Eye (tissue), 1 donor: ENCODE measurements at regions not wholly inside any gene's neighbourhood (a gene's known extent, or its start where the extent isn't known, plus 50 kb on each side); places are given as distances from the start of the nearest gene placed in this dataset.

ENCODE experiments used
- DNase-seq: peaks from one replicate; pipeline ENCODE4 v3.0.0-alpha.2; 2015

DNA sequence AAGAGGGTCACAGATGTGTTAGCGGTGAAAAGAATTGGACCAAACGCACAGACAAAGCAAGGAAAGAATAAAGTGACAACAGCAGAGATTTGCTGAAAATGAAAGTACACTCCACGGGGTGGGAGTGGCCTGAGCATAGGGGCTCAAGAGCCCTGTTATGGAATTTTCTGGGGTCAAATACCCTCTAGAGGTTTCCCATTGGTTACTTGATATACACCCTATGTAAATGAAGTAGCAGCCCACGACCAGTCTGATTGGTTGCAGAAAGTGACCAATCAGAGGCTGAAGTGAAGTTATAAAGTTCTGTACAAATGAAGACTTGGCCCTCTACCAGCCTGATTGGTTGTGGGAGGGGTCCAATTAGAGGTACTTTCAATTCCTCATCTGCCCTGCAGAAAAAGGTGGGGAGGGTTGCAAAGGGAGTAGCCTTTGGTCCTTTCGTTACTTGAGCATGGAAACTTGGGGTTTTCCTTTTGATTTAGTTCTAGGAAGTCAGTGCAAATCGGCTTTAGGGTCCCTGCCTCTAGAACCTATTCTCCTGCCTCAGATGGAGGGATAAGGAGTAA is 125.6 kb upstream of the PRPS1L1 start:
- no peak for DNase-seq

DNA sequence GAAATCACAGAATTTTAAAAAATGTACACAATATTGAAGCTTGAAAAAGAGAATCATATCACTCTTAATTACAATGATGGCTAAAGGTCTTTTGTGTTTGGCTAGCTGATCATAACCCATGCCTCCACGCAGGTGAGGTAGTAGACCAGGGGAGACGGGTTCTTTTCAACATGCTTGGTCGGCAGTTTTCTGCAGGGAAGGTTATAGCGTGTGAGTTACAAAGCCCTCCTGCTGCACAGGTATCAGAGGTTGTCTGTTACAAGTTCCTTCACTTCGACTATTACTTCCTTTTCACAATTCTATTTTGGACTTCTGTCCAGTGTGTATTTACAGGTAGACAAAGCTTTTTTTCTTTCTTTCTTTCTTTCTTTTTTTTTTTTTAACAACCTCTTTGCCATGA is 127.1 kb upstream of the PRPS1L1 start:
- DNase-seq = no peak

DNA sequence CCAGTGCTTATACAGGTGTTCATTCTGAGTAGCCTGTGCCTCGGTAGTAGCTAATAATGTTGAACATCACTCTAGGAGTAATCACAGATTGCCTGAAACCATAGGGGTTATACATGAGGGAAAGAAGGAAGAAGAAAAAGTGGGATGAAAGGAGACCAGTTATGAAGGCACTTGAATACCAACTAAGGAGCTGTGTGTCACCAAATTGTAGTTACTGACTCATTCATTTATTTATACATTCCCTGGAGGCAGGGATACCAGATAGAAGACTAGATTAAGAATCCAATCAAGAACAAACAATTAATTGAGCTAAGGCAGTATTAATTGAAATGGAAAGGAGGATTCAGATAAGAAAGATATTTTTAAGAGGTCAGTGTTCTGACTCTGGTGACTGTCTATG is 129.6 kb upstream of the PRPS1L1 start:
- DNase-seq = no peak

DNA sequence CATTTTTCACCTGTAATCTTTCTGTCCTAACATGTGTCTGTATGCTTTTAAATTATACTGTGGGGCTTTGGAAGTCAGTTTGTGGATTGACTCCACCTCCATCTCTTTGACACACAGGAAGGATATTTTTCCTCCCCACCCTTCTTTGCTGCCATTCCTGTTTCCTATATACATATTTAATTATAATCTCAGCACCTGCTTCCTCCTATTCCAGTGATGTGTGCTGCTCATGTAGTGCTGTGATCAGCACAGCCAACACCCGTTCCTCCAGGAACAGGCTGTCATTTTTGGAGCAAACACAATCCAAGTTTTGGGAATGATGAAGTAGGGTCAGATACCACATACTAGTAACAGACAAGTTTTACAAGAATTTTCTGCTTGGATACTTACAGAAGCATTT is 135.0 kb upstream of the PRPS1L1 start:
- DNase-seq = no peak

DNA sequence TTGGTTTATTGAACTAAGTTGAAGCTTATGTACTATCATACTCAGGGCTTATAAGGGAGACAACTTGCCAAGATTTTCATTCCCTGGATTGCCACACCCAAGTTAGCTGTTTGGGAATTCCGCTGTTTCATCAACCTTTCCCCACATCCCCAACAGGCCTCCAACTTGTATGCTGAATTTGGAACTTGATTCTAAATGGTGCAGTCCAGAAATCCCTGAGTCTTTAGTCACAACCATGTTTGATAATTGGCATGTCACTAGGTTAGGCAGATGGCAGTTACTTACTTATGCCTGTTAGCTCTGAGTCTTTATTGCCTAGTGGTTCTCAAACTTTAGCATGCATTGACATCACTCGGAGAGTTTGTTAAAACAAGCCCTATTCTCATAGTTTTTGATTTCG is 135.4 kb upstream of the PRPS1L1 start:
- DNase-seq = no peak

DNA sequence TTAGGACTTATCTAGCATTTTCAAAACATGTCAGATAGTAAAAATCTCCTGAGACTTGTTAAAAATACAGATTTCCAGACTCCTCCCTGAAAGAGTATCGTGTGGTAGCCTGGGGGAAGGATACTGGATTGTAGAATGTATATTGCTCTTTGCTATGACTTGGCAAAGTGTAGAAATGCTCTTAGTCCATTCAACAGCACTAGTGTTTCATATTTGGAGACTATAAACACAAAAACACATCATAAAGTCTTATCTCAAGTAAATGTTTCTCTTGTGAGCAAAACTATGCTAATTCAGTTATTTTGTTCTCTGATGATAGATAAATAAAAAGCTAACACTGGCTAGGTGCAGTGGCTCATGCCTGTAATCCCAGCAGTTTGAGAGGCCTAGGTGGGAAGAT is 137.5 kb upstream of the PRPS1L1 start:
- DNase-seq = no peak

DNA sequence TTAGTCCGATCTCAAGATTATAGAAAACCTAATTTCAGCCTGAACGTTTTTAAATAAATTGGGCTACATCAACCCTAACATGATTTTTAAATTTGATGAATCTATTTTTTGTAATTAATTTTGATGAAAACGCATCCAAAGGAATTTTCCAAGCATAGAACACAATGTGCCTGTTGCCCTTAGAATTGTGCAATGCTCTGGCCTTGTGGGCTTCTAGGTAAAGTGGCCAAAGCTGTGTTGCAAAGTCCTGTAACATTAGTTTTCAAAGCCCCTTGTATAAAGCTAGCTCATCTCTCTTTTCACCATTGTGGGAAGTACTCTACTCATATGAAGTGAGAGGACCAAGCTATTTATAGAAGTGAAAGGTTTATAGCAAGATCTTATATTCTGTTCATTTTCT is 138.4 kb upstream of the PRPS1L1 start:
- no peak for DNase-seq

DNA sequence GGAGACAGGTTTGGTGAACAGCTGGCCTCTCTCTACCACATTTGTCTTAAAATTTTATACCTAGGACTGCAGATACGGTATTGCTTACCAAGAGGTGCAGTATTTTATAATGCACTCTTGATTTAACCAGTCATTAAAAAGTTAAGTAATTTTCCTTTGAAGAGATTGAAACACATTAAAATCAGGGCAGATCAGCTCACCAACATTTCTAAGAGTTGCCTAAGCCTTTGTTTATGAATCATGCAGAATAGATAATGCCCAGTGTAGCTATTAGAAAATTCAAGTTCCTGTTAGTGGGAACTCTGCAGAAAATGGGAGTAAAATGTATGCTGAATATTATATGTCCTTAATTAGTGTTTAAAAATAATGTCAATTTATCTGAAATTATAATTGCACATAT is 140.2 kb upstream of the PRPS1L1 start:
- no peak for DNase-seq

DNA sequence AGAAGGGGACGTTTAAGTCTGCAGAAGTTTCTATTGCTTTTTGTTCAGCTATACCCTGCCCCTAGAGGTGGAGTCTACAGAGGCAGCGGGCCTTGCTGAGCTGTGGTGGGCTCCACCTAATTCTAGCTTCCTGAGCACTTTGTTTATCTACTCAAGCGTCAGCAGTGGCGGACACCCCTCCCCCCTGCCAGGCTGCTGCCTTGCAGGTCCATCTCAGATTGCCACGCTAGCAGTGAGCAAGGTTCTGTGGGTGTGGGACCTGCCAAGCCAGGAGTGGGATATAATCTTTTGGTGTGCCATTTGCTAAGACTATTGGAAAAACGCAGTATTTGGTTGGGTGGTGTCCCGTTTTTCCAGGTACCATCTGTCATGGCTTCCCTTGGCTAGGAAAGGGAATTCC is 147.3 kb upstream of the PRPS1L1 start:
- no peak for DNase-seq

DNA sequence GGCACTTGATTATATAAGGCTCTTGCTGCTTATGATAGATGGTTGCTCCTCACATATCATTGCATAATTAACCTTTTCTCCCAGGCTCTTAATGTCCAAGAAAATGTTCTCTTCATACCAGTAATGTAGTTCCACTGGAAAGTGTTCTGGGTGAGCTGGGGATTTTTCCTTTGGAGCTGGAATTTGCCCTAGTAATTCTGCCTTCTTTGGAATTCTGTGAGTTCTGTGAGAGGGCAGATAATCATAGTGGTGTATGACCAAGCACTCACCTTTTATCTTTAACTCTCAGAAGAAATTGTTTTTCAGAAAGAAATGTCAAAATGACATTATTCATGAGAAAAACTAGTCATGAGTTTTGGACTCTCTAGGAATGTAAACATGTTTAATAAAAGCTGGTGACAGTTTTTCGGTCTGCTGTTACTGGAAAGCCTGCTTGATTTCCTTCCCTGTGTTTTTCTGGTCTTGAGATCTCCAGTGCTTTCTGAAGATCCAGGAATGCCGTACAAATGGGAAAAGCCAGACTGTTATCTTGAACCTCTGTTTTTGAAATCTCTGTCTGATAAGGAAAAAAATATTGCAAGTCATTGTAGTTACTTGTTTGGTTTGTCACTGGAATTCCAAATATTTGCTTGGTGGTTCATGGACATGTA is 148.3 kb upstream of the PRPS1L1 start:
- no peak for DNase-seq

DNA sequence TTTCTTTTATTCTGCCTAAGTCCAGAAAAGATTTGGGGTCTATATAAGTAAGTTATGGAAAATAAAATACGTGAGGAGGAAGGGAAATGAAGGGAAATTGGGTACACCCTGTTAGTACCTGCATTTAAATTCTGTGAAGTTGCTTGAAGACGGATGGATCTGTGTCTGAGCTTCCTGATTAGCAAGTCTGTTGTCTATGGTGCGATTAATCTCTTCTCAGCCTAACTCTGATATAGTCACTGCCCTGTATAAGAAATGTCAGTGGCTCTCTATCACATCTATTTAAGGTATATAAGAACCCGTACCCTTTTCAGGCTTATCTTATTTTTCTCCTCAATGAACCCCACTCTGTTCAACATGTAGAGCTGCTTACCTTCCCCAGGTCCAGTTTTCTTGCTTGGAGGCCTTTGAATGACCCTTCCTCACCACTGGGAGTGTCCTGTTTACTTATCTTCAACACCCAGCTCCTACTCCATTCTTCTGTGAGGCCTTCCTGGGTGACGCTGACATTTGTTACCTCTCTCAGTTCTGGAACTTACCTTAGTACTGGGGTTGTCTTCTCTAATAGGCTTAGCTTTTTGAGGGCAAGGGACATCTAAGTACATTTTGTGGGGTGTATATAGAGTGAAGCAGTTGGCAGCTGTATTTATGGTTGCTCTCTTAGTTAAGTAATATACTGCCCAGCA is 149.6 kb upstream of the PRPS1L1 start:
- DNase-seq = no peak

DNA sequence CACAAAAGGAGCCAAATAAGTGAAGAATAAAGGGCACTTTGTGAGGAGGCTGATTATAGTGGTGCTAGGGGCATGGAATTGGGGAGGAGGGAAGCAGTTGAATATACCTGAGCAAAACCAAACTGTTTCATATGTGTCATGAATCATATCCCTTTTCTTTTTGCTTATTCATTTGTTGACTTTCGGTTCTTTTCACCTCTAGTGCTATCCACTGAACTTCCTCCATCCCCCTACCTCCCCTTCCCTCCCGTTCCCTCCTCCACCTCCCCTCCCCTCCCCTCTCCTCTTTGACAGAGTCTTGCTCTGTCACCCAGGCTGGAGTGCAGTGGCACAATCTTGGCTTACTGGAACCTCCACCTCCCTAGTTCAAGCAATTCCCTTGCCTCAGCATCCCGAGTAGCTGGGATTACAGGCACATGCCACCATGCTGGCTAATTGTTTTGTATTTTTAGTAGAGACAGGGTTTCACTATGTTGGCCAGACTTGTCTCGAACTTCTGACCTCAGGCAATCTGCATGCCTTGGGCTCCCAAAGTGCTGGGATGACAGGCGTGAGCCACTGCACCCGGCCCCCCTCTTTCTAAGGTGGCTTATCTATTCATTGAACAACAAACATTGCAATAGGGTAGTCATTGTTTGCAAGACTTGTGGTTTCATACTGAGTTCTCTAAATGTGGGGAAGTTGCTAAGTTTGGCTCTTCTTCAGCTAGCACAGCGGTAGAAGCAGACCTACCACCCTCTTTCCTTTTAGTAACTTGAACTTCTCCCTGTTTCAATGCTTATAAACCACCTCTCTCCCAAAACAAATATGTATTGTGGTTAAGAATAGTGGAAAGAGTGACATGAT is 150.4 kb upstream of the PRPS1L1 start:
- no peak for DNase-seq

DNA sequence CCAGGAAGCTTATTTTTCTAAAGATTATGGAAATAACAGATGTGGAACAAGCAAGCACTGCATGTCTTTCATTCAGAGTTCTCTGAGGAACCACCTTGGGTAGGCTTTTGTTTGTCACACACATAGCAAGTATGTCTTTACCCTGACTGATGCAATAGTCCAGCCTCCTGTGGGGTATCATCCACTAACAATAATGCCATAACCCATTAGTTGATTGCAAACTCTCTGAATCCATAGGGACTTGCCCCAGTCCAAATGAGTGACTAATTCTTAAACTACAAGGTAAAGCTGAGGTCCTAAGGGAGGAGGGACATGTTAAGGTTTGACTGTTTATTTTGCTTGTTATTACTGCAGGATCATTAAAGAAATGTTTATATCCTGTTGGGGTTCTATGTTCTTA is 151.4 kb upstream of the PRPS1L1 start:
- peak; percentile 53 for DNase-seq

DNA sequence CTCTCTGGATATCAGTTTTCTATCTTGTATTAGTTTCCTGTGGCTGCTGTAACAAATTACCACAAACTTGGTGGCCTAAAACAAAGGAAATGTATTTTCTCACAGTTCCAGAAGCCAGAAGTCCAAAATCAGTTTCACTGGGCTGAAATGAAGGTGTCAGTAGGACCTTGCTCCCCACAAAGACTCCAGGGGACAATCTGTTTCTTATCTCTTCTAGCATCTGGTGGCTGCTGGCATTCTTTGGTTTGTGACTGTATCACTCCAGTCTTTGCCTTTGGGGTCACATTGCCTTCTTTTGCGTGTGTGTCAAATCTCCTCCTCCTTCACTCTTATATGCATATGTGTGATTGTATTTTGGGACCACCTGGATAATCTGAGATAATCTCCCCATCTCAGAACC is 153.0 kb upstream of the PRPS1L1 start:
- no peak for DNase-seq

DNA sequence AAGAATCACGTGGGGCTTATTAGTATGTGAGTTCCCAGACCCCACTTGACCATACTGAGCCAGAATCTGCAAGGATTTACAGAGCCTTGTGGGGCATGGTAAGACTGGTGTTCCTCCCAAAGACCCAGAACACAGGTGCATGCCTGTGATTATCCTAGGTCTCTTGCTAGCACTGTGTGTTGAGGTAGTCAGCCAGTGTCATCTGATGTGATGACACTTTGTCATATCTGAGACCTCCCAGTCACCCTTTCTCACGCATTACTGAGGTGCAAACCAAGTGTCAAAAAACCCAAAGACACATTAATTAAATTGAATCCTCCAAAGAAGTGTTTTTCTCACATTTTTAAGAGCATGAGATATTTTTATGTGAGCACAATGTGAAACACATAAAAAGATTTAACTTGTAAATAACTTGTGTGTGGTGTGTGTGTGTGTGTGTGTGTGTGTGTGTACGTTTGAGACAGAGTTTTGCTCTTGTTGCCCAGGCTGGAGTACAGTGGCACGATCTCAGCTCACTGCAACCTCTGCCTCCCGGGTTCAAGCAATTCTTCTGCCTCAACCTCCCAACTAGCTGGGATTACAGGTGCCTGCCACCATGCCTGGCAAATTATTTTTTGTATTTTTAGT is 162.0 kb upstream of the PRPS1L1 start:
- DNase-seq = no peak

DNA sequence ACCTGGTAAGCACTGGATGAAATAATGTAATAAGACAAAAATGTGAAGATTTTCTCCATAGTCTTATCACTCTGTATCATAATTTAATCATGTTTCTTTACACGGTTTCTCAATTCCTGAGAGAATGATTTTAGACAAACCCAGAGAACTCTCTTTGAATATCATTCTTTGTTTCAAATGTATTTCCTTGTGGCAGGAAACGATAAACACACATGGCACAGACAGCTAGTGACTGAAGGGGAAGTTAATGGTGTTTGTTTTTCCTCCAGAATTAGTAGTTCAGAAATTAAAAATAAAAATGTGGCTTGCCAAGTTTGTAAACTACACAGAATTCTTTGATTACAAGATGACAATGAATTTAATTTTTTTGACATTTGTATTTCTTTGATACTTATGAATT is 163.7 kb upstream of the PRPS1L1 start:
- no peak for DNase-seq

DNA sequence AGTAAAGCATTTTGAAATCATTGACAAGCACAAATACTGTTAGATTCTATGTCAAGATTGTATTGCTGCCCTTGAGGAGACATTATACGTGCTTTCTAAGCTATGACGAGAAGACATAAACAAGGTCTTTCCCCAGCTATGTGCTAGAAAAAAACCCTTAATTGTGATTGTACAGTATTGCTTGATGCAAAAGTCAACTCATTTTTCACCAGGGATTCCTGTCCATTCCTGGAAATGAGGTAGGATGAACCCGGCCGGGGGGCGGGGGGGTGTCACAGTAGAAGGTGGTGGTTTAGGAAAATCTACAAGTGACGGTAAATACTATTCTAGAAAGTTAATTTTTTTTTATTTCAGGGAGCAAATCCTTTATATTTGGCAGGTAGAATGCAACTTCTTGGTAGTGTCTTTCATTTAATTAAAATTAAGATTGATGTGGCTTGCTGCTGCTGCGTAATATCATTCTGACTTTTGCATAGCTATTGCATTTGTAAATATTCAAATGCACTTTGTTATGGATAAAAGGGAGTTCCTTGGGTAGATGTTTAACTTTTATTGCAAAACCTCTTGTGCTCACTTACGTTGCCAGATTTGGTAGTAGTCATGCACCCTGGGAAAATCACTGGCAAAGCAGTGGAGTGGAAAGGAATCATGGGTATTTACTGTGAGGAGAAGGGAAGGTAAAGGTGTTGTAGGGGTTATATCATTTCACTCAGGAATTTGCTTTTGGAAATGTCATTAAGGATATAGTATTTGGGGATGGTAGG is 164.4 kb upstream of the PRPS1L1 start:
- DNase-seq = no peak

DNA sequence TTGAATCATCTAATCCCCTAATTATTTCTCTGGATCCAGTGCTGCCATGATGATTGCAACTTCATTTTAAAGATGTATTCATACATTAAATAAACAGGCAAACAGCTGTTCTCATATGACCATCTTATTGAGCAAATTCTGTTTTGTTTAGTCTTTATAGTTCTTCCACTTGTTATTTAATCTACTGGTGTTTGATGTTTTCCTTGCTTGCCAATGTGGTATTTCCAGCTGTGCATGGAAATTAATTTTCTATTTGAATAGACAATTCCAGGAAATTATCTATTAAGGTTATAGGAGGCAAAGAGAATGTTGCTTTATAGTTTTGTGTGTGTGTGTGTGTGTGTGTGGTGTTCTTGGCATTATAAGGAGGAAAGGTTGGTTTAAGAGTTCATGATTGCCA is 167.0 kb upstream of the PRPS1L1 start:
- DNase-seq = no peak

DNA sequence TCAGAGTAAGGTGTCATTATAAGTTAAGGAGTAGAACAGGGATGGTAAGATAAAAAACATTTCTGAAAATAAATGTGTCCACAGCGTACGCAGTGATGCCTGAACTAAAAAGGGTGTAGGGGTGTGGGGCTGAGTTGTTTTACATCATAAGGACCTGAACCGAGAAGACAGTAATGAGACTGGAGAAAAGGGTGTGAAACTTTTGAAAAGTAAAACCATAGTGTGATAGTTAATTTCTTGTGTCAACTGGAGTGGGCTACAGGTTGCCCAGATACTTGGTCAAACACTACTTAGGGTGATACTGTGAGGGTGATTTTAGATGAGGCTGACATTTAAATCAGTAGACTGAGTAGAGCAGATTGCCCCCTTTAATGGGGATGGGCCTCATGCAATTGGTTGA is 169.0 kb upstream of the PRPS1L1 start:
- no peak for DNase-seq

DNA sequence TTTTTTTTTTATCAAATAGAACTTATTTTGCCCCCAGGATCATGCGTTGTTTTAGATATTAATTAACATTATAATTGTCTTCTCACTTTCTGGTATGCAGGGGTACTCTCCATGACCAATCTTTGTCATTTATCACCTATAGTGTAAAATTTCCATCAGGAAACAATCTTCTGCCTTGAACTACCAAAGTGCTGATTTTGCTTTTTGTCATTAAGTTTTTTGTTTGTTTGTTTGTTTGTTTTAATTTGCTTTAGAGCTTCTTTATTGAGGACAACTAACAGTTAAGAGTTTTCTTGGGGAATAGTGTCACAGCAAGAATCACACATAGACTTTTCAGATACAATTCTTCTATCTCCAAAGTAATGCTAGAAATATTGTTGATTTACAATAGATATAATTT is 171.2 kb upstream of the PRPS1L1 start:
- no peak for DNase-seq

DNA sequence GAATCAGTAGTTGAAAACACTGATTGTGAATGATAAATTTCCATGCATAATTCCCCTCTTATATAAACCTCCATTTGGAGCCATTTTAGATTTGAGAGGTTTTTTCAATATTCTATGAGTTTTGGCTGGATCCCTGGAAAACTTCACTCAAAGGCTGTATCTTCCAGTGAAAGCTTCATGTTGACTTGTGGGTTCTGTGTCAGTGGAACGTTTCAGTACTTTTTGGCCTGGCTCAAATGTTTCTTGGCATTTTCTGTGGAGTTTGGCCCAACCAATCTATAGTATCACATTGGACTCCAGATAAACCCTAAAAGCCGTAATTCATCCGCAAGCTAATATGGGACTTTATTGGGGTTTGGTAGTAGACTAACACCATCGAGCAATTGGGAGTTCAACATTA is 172.6 kb upstream of the PRPS1L1 start:
- no peak for DNase-seq

DNA sequence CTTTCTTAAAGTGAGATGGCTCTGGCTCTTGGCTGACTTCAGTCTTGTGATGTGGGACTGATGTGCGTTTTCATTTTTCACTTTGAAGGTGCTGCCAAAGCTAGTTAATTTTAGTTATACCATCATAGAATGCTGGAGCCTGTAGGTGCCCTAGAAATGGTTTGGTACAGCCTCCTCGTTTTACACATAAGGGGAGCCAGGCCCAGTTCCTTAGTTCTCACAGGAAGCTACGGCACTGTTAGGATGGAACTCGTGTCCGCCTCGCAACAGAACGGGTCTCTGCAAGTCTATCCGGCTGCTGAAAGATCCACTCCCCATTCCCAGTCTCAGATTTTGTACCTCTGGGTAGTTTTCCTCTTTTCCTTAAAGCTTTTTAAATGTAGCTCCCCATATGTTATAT is 173.2 kb upstream of the PRPS1L1 start:
- no peak for DNase-seq

DNA sequence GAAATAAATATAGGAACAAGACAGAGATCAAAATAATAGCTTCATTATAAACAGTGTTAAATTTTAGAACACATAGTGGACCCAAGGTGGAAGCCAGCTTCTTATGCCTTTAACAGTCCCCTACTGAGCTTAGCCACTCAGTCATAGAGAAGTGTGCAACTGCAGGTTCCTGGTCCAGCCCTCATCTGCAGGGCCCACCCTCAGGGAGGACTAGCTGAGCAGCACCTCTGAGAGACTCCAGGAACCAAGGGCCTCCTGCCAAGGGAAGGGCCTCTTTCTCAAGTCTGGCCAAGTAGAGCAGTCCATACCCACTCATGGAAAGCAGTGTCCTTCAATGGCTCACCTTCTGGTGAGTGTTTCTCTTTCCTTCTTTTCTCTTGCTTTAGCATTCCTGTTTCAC is 173.7 kb upstream of the PRPS1L1 start:
- no peak for DNase-seq
